Gastrocnemius medialis (tissue), 4 donors: ENCODE measurements at regions not wholly inside any gene's neighbourhood (a gene's known extent, or its start where the extent isn't known, plus 50 kb on each side); places are given as distances from the start of the nearest gene placed in this dataset.

Experiments used
- CTCF ChIP-seq, 5 experiments: fragments of 450-650 bp in 3 of 5; fragments of 200-600 bp in 2 of 5; sonication (generic) in 2 of 5; IDR thresholded peaks in 4 of 5; conservative IDR thresholded peaks in 1 of 5; 1 replicate in 4 of 5; 2 replicates in 1 of 5; pipeline ENCODE4 v1.5.1; 2016 to 2019; ENCODE audit warnings: antibody characterized with exemption in 5 of 5, mild to moderate bottlenecking in 3 of 5, moderate library complexity in 3 of 5
- POLR2A ChIP-seq, 2 donors: fragments of 450-650 bp; IDR thresholded peaks; one replicate each; pipeline ENCODE4 v1.6.1; 2017; ENCODE audit warnings: antibody characterized with exemption in 2 of 2, mild to moderate bottlenecking in 2 of 2, moderate library complexity in 2 of 2

- TF ChIP-seq CTCF (IDR thresholded peaks at IDR 0.05 in 4 of 5, conservative IDR thresholded peaks at IDR 0.05 in 1 of 5) = no peak
- TF ChIP-seq POLR2A (IDR thresholded peaks at IDR 0.05) = no peak
Measured at GRCh38 chr18:39591649-39592048, 2026.1 kb upstream of the CELF4 start.
